Naive thymus-derived CD4-positive, alpha-beta T cell (primary cell): ENCODE measurements at regions not wholly inside any gene's neighbourhood (a gene's known extent, or its start where the extent isn't known, plus 50 kb on each side); places are given as distances from the start of the nearest gene placed in this dataset.

Experiments used
- ATAC-seq: fragments of 150-1000 bp; cut with Tn5 transposase; 2 replicates; pipeline ENCODE4 v1.10.0; 2021; ENCODE audit warnings: mild to moderate bottlenecking, moderate library complexity
- CTCF ChIA-PET: fragments of 350-600 bp; sonication (Branson Sonifier 250); formaldehyde crosslinking; loops from one replicate; lab custom pipeline; 2021; ENCODE audit warnings: antibody characterized with exemption; lab: Charles Lee
- POLR2A ChIA-PET: fragments of 350-600 bp; sonication (Branson Sonifier 250); formaldehyde crosslinking; loops from one replicate; lab custom pipeline; 2021; ENCODE audit warnings: antibody characterized with exemption, inconsistent platforms; lab: Charles Lee
- DNase-seq, 9 donors: peaks; one replicate each; pipeline versions ENCODE4 v3.0.0 to v3.0.0-alpha.2; 2020 to 2022; ENCODE audit warnings: mixed read lengths in 1 of 9
- H3K27ac ChIP-seq: one replicate; pipeline ENCODE4 v1.7.0; 2013; ENCODE audit warnings: mild to moderate bottlenecking, low read depth, low read length, moderate library complexity
- H3K27me3 ChIP-seq, 2 donors: one replicate each; pipeline ENCODE4 v1.7.0; 2013; ENCODE audit warnings: low read length in 2 of 2, mild to moderate bottlenecking in 2 of 2, moderate library complexity in 2 of 2; ENCODE audit not compliant: control insufficient read depth in 2 of 2, insufficient read depth in 2 of 2
- H3K36me3 ChIP-seq, 3 experiments: 1 replicate in 2 of 3; 2 replicates in 1 of 3; pipeline ENCODE4 v1.7.0; 2013; ENCODE audit warnings: low read length in 3 of 3, mild to moderate bottlenecking in 3 of 3, moderate library complexity in 1 of 3; ENCODE audit not compliant: insufficient read depth in 3 of 3, control insufficient read depth in 2 of 3
- H3K4me1 ChIP-seq, 2 donors: one replicate each; pipeline ENCODE4 v1.7.0; 2013; ENCODE audit warnings: low read length in 2 of 2, mild to moderate bottlenecking in 2 of 2, moderate library complexity in 1 of 2; ENCODE audit not compliant: control insufficient read depth in 2 of 2, insufficient read depth in 2 of 2
- H3K4me3 ChIP-seq: 2 replicates; pipeline ENCODE4 v1.7.0; 2013; ENCODE audit warnings: mild to moderate bottlenecking, low read length
- H3K9me3 ChIP-seq, 3 experiments: 1 replicate in 2 of 3; 2 replicates in 1 of 3; pipeline ENCODE4 v1.7.0; 2013; ENCODE audit warnings: low read length in 3 of 3; ENCODE audit not compliant: control insufficient read depth in 2 of 3
- H3K27ac Mint-ChIP-seq, 9 donors: one replicate each; pipeline ENCODE4 v1.8.0; 2020 to 2022; ENCODE audit warnings: mixed read lengths in 9 of 9, mild to moderate bottlenecking in 8 of 9, moderate library complexity in 5 of 9, inconsistent platforms in 2 of 9
- H3K27me3 Mint-ChIP-seq, 5 donors: one replicate each; pipeline ENCODE4 v1.8.0; 2021 to 2022; ENCODE audit warnings: mixed read lengths in 5 of 5, mild to moderate bottlenecking in 1 of 5
- H3K36me3 Mint-ChIP-seq, 5 donors: one replicate each; pipeline ENCODE4 v1.8.0; 2020 to 2022; ENCODE audit warnings: mixed read lengths in 5 of 5, mild to moderate bottlenecking in 3 of 5, inconsistent platforms in 1 of 5
- H3K4me1 Mint-ChIP-seq, 7 donors: one replicate each; pipeline ENCODE4 v1.8.0; 2020 to 2022; ENCODE audit warnings: mixed read lengths in 7 of 7, mild to moderate bottlenecking in 3 of 7, inconsistent platforms in 1 of 7
- H3K4me3 Mint-ChIP-seq, 10 donors: one replicate each; pipeline ENCODE4 v1.8.0; 2020 to 2022; ENCODE audit warnings: mild to moderate bottlenecking in 10 of 10, mixed read lengths in 10 of 10, moderate library complexity in 6 of 10, inconsistent platforms in 2 of 10
- H3K9me3 Mint-ChIP-seq, 11 donors: one replicate each; pipeline ENCODE4 v1.8.0; 2020 to 2022; ENCODE audit warnings: mixed read lengths in 11 of 11, mild to moderate bottlenecking in 4 of 11, inconsistent platforms in 1 of 11, moderate library complexity in 1 of 11
- intact Hi-C, 2 donors: fragments of 100-400 bp; cut with micrococcal nuclease; formaldehyde crosslinking; loops; one replicate each; pipeline ENCODE4 v1.15.1; 2023

- Histone ChIP-seq H3K4me3 (no peak overlapping the region), H3K27ac (no peak overlapping the region), H3K36me3 (no peaks in the 10 kb centered on the region), H3K27me3 (no peaks in the 10 kb centered on the region), H3K9me3 (no peaks in the 10 kb centered on the region), H3K4me1 (peaks cover 0 to 40% of the 10 kb centered on the region in 2 donors)
- DNase-seq (no peak), ATAC-seq (no peak)
- Mint-ChIP-seq H3K9me3 (peaks cover 0 to 1% (median 0%) of the 10 kb centered on the region in 11 donors), H3K4me1 (peaks cover 15 to 60% (median 21%) of the 10 kb centered on the region in 7 donors), H3K27ac (no peak overlapping the region), H3K4me3 (no peak overlapping the region), H3K27me3 (peaks cover 0 to 31% (median 0%) of the 10 kb centered on the region in 5 donors), H3K36me3 (peaks cover 0 to 5% (median 0%) of the 10 kb centered on the region in 5 donors)
- CTCF ChIA-PET = no interaction called here
- intact Hi-C loops = no loop called here
- POLR2A ChIA-PET = no interaction called here
These were observed 354.3 kb upstream of the ID2 start for GRCh38 chr2:8327371-8328100.

- H3K36me3 ChIP-seq = no peaks in the 10 kb centered on the region
- peaks cover 0 to 1% (median 0%) of the 10 kb centered on the region in 11 donors for H3K9me3 Mint-ChIP-seq
- no peak overlapping the region for H3K27ac ChIP-seq
- peaks cover 0 to 5% (median 0%) of the 10 kb centered on the region in 5 donors for H3K36me3 Mint-ChIP-seq
- peaks cover 15 to 57% (median 21%) of the 10 kb centered on the region in 7 donors for H3K4me1 Mint-ChIP-seq
- peaks cover 0 to 40% of the 10 kb centered on the region in 2 donors for H3K4me1 ChIP-seq
- H3K27me3 ChIP-seq = no peaks in the 10 kb centered on the region
- DNase-seq = no peak
- CTCF ChIA-PET = no interaction called here
- intact Hi-C loops = no loop called here
- ATAC-seq = peak; percentile 72
- H3K4me3 ChIP-seq = no peak overlapping the region
- H3K9me3 ChIP-seq = no peaks in the 10 kb centered on the region
- peaks cover 0 to 24% (median 0%) of the 10 kb centered on the region in 5 donors for H3K27me3 Mint-ChIP-seq
- no peak overlapping the region for H3K4me3 Mint-ChIP-seq
- POLR2A ChIA-PET = no interaction called here
- peak overlapping the region in 1 of 9 donors; percentile 82 for H3K27ac Mint-ChIP-seq
These were observed 353.6 kb upstream of the ID2 start for GRCh38 chr2:8328217-8328616.

GRCh38 chr2:8329660-8330622 is 351.9 kb upstream of the ID2 start:
- ATAC-seq (no peak), DNase-seq (no peak)
- Mint-ChIP-seq H3K36me3 (peaks cover 0 to 6% (median 0%) of the 10 kb centered on the region in 5 donors), H3K9me3 (peaks cover 0 to 5% (median 0%) of the 10 kb centered on the region in 11 donors), H3K27me3 (peaks cover 0 to 18% (median 0%) of the 10 kb centered on the region in 5 donors), H3K27ac (peak overlapping the region in 1 of 9 donors; percentile 82), H3K4me3 (peak overlapping the region in 1 of 10 donors; percentile 15), H3K4me1 (peaks cover 4 to 51% (median 11%) of the 10 kb centered on the region in 7 donors)
- H3K9me3 ChIP-seq = no peaks in the 10 kb centered on the region
- no peak overlapping the region for H3K27ac ChIP-seq
- no peak overlapping the region for H3K4me3 ChIP-seq
- ChIA-PET POLR2A (no interaction called here), CTCF (no interaction called here)
- intact Hi-C loops = loop anchor here in 1 of 2 donors (10.0 kb wide), 1 partner anchor 605 kb away; no protein-coding TSS in a partner anchor
- peaks cover 0 to 29% of the 10 kb centered on the region in 2 donors for H3K4me1 ChIP-seq
- H3K36me3 ChIP-seq = no peaks in the 10 kb centered on the region
- no peaks in the 10 kb centered on the region for H3K27me3 ChIP-seq

- peaks cover 0 to 6% (median 0%) of the 10 kb centered on the region in 5 donors for H3K36me3 Mint-ChIP-seq
- Histone ChIP-seq H3K36me3 (no peaks in the 10 kb centered on the region), H3K27me3 (no peaks in the 10 kb centered on the region), H3K27ac (no peak overlapping the region), H3K4me3 (no peak overlapping the region), H3K4me1 (peaks cover 0 to 28% of the 10 kb centered on the region in 2 donors), H3K9me3 (no peaks in the 10 kb centered on the region)
- ATAC-seq (no peak), DNase-seq (no peak)
- H3K27me3 Mint-ChIP-seq = peaks cover 0 to 16% (median 0%) of the 10 kb centered on the region in 5 donors
- no peak overlapping the region for H3K27ac Mint-ChIP-seq
- peaks cover 0 to 45% (median 6%) of the 10 kb centered on the region in 7 donors for H3K4me1 Mint-ChIP-seq
- CTCF ChIA-PET = no interaction called here
- H3K9me3 Mint-ChIP-seq = peaks cover 0 to 5% (median 0%) of the 10 kb centered on the region in 11 donors
- intact Hi-C loops = loop anchor here in 1 of 2 donors (10.0 kb wide), 1 partner anchor 606 kb away; no protein-coding TSS in a partner anchor
- POLR2A ChIA-PET = no interaction called here
- H3K4me3 Mint-ChIP-seq = no peak overlapping the region
These were observed 350.8 kb upstream of the ID2 start for GRCh38 chr2:8331068-8331467.

- Histone ChIP-seq H3K36me3 (no peaks in the 10 kb centered on the region), H3K27ac (no peak overlapping the region), H3K9me3 (no peaks in the 10 kb centered on the region), H3K27me3 (no peaks in the 10 kb centered on the region), H3K4me3 (no peak overlapping the region), H3K4me1 (peaks cover 9 to 35% of the 10 kb centered on the region in 2 donors)
- H3K9me3 Mint-ChIP-seq = peaks cover 0 to 5% (median 0%) of the 10 kb centered on the region in 11 donors
- DNase-seq (no peak), ATAC-seq (no peak)
- peaks cover 0 to 8% (median 0%) of the 10 kb centered on the region in 5 donors for H3K36me3 Mint-ChIP-seq
- peaks cover 9 to 46% (median 15%) of the 10 kb centered on the region in 7 donors for H3K4me1 Mint-ChIP-seq
- peaks cover 0 to 11% (median 0%) of the 10 kb centered on the region in 5 donors for H3K27me3 Mint-ChIP-seq
- intact Hi-C loops = loop anchor here in 1 of 2 donors (10.0 kb wide), 1 partner anchor 608 kb away; no protein-coding TSS in a partner anchor
- H3K27ac Mint-ChIP-seq = no peak overlapping the region
- ChIA-PET CTCF (no interaction called here), POLR2A (no interaction called here)
- no peak overlapping the region for H3K4me3 Mint-ChIP-seq
These were observed 349.2 kb upstream of the ID2 start for GRCh38 chr2:8332646-8333045.

GRCh38 chr2:8333177-8333831 is 348.6 kb upstream of the ID2 start:
- CTCF ChIA-PET = no interaction called here
- Histone ChIP-seq H3K9me3 (no peaks in the 10 kb centered on the region), H3K27ac (no peak overlapping the region), H3K4me3 (no peak overlapping the region), H3K27me3 (no peaks in the 10 kb centered on the region), H3K36me3 (no peaks in the 10 kb centered on the region), H3K4me1 (peaks cover 14 to 37% of the 10 kb centered on the region in 2 donors)
- Mint-ChIP-seq H3K9me3 (peaks cover 0 to 5% (median 0%) of the 10 kb centered on the region in 11 donors), H3K27ac (no peak overlapping the region), H3K4me3 (no peak overlapping the region), H3K27me3 (peaks cover 0 to 11% (median 0%) of the 10 kb centered on the region in 5 donors), H3K36me3 (peaks cover 0 to 11% (median 0%) of the 10 kb centered on the region in 5 donors), H3K4me1 (peaks cover 14 to 46% (median 20%) of the 10 kb centered on the region in 7 donors)
- intact Hi-C loops = loop anchor here in 1 of 2 donors (10.0 kb wide), 1 partner anchor 609 kb away; no protein-coding TSS in a partner anchor
- DNase-seq = no peak
- no peak for ATAC-seq
- POLR2A ChIA-PET = no interaction called here
